HG03175 (cell line): ENCODE measurements at regions not wholly inside any gene's neighbourhood (a gene's known extent, or its start where the extent isn't known, plus 50 kb on each side); places are given as distances from the start of the nearest gene placed in this dataset.
"Not testable (repeated sequence)": the region's sequence is repeated elsewhere in the genome, so short reads cannot be mapped to it uniquely, and the experiment has no call there.

Experiments
- ATAC-seq: cut with Tn5 transposase; IDR thresholded peaks from one replicate; pipeline ENCODE4 v1.9.1; 2021; ENCODE audit warnings: mild to moderate bottlenecking, moderate library complexity; ENCODE audit not compliant: unreplicated experiment

DNA sequence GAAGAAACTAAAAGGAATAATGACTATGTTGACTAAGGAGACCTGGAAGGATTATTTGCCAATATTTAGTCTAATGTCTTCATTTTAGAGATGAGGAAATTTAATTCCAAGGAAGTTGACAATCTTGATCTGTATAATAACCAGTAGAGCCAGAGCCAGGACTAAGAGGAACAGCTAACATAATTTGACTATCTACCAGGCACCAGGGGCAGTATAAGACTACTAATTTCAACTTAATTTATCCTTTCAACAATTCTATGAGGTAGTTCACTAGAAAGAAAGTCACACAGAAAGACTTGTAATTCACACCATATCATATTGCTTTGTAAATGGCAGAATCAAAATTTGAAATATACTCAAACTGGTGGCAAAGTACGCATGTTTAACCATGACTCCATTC, 273.0 kb upstream of the STXBP5 start:
- ATAC-seq, result no peak

DNA sequence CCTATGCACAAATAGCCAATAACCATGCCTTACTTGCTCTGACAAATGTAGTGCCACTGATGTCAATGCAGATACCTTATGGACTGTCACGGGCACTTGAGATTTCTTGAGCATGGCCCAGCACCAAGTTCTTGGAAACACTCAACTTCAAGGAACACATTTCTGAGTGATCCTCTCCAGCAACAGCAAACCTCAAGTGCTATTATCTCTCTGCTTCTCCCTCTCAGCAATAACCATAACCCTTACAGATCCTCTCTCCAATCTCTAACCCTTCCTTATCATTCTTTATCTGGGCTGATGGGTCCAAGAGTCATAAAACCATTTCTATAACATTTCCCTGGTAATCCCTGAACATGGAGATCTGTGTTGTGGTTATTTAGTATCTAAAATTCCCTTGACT, 266.9 kb upstream of the STXBP5 start:
- ATAC-seq, result no peak

DNA sequence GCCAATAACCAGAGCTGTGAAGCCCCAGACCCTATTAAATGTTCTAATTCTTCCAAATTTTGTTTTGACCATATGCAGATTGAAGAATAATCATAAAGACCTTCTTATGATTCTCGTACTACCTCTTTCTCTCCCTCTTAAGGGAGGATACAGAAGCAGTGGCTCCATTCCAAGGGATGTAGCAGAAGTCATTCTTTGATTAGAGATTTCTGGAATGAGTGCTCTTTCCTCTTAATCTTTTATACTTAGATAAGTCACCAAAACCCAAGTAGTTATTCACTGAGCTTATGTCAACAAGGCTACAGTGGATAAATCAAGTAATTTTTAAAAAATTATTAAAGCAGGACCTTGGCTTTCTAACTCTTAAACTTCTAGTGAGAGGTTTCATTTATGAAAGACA, 266.0 kb upstream of the STXBP5 start:
- ATAC-seq, result no peak

DNA sequence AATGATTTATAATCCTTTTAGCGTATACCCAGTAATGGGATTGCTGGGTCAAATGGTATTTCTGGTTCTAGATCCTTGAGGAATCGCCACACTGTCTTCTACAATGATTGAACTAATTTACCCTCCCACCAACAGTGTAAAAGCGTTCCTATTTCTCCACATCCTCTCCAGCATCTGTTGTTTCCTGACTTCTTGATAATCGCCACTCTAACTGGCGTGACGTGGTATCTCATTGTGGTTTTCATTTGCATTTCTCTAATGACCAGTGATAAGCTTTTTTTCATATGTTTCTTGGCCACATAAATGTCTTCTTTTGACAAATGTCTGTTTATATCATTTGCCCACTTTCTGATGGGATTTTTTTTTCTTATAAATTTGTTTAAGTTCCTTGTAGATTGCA, 264.8 kb upstream of the STXBP5 start:
- ATAC-seq, result not testable (repeated sequence)

DNA sequence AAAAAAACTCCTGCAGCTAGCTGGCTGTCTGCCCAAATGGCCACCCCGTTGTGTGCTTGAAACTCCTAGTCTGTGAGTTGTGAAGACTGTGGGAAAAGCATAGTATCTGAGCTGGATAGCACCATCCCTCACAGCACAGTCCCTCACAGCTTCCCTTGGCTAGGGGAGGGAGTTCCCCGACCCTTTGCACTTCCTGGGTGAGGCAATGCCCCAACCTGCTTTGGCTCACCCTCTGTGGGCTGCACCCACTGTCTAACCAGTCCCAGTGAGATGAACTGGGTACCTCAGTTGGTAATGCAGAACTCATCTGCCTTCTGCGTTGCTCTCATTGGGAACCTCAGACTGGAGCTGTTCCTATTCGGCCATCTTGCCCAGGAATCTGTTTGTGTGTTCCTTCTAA, 260.6 kb upstream of the STXBP5 start:
- no peak for ATAC-seq

DNA sequence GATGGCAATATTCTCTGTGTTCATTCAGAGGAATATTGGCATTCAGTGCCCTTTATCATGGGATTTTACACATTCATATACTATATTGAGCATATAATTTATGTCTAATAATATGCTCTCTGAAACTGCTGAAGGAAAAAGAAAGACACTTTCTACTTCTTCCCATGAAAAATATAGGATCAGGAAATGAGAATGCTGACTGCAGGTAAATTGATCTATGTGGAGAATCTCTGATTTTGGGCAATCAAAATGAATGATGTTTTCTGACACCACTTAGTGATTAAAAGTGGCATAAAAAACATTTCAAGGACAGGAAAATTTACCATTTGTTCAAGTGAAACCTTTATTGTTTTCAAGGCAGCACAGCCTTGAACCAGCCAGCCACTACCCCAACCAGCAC, 260.1 kb upstream of the STXBP5 start:
- ATAC-seq, result no peak

DNA sequence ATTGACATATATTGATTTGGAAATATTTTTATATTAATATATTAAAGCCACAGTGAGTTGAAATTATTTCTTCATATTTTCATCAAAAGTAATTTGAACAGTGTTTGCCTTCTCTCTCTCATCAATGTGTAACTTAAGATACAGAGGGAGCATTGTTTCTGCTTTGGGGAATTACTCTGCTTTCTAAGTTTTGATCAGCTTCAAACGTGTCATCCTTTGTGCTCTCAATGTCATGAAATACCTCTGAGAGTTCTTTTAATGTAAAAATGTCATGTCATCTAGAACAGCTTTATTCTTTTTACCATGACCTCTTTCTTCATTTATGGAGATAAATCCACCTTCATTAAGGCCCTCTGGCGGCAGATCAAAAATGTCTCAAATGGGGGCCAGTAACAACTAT, 259.4 kb upstream of the STXBP5 start:
- ATAC-seq, result no peak

DNA sequence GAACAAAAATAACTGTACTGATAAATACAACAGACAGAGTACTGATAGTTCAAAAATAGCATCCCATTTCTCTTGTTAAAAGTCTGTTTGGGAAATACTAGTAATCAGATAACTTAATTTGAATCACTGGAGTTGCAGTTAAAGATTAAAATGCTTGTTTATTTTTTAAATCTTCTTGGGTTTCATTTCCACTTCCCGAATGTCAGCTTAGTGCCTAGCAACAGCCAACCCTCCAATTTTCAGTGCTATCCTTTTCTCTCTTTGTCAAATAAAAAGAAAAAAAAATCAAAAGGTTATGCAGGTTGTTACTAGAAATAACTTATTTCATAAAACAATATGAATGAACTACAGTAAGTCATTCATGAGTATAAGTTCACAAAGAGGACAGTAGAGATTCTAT, 257.7 kb upstream of the STXBP5 start:
- peak; percentile 33 for ATAC-seq

DNA sequence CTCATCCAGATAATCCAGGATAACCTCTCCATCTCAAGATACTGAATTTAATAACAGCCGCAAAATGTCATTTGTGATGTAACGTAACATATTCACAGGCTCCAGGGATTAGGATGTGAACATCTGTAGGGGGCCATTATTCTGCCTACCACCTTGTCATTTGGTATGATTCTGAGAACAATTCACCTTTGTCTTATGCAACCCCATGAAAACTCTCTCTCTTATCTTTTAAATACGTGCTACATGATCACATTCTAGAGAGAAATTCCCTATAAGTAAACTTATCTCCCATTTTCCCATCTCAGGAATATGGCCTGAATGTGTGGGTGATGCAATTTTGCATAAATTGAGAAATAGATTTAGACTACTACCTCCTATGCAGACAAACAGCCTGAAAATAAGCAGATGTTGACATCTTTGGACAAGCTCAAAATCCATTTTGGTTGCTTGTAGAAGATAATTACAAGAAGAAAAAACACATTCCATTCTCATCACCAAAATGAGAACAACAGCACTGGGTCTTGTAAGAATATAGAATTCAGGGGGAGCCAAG, 255.4 kb upstream of the STXBP5 start:
- no peak for ATAC-seq

DNA sequence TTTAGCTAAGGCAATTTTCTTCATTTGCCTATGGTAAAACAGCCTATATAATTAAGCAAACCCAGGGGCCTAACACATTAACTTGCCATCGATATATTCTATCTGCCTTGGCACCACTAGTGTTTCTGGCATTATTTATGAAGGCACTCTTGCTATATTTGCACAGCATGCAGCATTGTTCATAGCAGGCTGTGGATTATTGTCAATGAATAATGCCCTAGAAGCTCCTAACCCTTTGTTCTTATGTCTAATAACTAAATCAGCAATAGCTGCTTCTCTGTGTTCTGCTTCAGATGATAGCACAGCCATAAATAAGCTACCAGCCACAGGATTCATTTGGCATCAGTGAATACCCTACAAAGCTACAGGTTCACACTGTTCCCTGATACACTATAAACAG, 254.8 kb upstream of the STXBP5 start:
- ATAC-seq, result no peak

DNA sequence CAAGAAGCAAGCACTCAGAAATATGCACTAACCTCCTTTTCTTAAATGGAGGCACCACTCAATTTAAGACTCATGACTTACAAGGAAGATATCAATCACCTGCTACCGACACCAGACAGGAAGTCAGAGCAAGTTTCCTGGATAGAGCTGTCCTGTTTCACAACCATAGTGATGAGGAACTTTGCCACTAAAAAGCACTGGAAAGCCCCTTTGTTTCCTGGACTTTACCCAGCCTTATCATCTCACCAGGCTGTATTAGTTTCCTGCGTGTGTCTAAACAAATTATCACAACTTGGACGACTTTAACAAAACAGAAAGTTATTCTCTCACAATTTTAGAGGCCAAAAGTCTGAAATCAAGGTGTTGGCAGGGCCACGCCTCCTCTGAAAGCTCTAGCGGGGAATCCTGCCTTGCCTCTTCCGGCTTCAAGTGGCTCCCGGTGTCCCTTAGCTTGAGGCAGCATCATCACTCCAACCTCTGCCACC, 253.8 kb upstream of the STXBP5 start:
- ATAC-seq, result no peak

DNA sequence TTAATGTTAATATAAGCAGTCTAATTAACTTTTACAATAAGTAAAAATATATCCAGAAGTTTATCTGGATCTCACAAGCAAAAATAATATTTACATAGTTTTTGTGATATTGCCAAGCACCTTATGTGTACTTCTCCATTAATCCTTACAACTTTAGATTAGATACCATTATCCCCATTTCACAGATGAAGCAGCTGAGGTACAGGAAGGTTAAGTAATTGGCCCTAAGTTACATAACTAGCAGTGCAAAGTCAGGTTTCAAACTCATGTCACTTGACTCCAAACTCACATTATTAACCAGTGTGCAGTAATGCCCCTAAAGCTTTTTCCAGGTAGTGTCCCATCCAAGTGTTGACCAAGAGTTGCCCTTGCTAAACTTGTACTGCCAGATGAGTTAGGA, 248.6 kb upstream of the STXBP5 start:
- ATAC-seq, result no peak

DNA sequence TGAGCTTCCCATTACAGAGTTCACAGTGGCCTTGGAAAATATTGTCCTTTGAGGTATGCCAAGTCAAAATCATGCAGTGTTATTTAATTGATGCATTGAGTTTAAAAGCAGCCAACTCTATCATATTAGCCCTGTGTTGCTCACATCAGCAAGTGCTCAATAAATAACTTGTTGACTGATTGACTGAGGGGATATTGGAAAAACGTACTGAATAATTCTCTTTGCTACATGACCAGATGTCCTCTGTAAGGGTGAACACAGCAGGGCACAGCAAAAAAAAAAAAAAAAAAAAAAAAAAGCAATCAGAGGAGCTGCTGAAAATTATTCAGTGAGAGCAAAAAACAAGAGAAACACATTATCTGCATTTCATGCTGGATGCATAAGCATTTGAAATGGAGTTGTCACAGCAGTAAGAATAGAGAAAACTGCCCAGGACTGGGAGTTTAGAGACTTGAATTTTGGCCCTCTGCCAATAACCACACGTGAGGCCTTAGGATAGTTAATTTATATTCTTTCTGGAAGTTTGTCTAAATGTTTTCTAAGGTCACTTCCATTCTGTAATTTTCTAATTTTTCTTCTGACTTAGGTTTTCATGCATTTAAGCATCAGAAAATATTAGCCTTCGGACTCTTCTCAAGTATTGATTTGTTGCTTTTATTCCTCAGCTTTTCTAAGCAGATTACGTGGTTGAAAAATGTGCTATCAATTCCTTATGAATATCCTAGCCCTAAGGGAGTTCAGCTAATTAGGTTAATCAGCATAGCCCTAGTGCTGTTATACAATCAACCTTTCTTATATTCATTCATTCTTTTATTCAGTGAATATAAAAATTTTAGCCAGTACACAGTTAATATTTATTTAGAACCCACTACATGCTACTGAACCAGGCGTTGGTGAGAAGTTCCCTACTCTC, 246.8 kb upstream of the STXBP5 start:
- ATAC-seq, result no peak

DNA sequence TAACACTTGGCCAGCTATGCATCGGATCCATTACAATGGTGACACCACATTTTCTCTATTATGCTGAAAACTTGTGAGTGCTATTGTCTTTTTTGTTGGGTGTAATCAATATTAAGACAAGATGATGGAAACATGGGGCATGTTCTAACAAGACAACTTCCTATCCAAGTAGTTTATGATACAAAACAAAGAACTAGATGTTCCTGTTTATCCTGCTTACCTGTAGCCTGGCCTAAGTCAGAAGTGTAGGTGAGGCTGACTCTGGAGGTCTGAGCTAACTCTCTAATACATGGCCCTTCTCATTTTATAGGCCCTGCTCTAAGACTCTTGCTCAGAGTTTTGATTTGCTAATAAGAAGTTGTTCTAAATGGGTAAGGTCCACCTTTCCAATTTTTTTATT, 242.4 kb upstream of the STXBP5 start:
- no peak for ATAC-seq

DNA sequence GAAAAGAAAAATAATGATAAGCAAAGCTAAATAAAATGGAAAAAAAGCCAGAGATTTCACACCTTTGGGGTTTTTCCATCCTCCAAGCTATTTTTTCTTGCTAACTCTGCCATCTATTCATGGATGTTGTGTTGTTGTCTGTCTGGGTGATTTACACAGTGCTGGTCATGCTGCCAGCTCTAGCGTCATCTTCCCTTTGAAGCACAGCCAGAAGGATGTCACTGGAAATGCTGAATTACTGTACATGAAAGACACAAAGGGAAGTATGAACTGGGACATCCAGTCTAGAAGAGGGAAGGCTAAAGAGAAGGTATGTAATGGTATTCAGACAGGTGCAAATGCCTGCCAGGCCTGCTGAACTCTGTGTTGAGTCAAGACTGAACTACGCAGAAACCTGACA, 241.9 kb upstream of the STXBP5 start:
- ATAC-seq, result no peak

DNA sequence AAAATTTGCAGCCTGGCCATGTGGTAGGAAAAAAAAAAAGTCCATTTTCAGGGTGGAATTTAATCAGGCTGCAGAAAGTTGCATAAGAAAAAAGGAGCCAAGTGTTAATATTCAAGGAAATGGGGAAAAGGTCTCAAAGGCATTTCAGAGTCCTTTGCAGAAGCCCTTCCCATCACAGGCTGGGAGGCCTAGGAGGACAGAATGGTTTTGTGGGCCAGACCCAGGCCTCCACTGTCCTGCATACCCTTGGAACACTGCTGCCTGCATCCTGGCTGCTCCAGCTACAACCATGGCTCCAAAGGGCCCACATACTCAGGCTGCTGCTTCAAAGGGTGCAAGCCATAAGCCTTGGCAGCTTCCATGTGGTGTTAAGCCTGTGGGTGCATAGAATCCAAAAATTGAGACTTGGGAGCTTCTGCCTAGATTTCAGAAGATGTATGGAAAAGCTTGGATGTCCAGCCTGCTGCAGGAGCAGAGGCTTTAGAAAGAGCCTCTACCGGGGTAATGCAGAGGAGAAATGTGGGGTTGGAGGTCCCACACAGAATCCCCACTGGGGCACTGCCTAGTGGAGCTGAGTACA, 239.0 kb upstream of the STXBP5 start:
- ATAC-seq, result no peak

DNA sequence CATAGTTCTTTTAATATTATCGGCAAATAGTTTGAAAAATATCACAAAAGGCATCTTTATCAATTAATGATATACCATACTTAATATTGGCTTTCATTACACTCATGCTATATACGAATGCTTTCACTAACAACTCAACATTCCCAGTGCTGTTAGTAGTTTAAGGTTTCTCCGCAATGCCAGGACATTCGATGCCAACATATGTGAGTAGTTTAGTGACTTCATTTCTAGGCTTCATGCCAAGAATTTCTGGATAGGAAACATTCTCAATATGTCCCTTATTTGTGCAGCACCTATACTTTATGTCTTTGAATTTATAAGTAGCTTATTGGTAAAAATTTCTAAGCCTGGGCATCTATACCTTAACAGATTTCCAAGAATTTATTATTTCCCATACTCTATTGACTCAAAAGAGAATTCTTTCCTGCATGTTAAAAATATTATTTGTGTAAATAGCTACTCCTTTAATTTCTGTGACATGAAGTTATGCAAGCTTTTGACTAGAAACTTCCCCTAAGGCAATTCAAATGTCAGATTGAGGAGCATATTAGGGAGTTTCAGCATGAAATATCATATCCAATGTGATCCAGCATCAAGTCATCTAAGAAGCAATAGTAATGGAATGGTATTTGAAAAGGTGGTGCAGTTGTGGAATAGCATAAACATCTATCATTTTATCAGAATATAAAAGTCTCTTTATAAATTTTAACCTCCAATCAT, 236.0 kb upstream of the STXBP5 start:
- no peak for ATAC-seq

DNA sequence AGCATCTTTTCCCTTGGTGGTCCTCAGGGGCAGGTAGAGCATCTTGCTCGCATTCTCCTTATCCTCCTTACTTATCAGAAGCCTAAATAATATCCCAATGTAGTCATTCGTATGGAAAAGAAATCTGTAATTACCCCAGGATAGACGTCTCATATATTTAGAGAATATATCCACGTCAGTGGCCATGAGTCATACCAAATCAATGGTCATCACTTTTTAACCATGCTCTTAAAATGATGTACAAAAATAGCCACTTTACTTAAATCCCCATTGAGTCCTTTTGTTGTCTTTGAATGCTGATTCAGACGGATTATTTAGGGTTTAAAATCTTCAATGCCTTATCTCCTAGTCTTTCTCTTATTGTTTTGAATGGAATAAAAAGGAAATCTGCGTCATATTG, 231.7 kb upstream of the STXBP5 start:
- ATAC-seq, result no peak

DNA sequence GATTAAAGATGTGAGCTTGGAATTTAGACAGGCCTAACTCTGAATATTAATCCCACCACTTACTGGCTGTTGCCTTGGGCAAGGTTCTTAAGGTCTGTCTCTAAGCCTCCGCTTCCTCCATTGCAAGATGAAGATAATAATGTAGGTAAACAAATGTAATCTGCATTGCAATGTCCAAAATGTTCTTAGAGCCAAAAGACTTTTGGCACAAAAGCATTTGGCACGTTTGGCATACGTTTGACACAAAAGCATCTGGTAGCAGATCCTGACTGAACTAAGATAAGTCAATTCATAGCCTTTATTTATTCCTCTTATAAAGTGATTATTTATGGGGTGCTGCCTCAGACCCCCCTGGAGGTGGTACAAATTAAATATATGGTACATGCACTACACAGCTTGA, 229.9 kb upstream of the STXBP5 start:
- ATAC-seq, result no peak

DNA sequence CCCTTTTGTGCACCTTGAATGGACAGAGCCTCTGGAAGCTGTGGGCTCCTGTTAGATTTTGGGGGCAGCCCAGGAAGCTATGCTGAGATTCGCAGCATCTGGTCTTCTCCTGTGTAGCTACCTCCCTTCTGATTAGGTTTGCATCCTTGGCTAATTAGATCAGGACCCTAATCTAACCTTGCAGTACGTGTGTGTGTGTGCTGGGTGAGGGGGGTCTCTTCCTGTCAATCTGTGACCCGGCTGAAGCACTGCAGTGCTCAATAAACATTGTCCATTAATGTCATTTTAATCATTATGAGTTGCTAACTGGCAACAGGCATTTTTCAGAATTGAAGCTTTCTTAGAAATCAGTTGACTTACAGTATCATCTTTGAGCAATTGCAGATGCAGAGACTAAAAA, 229.1 kb upstream of the STXBP5 start:
- no peak for ATAC-seq

DNA sequence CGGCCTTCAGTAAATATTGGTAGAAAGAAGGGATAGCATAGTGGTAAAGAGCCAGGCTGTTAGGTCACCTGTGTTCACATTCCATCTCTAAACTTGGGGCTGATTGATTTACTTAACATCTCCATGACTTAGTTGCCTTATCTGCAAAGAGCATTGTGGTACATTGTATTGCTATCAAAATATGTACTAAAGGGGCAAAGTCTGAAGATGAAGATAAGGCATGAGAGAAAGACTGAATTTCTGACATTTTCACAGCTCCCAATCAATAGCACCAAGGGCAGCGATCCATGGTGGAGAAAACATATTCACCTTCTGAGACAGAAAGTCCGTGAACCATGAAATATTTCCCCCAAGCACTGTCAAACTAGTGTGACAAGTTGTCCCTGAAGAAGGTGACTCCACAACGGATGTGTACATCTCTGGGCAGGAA, 223.3 kb upstream of the STXBP5 start:
- ATAC-seq, result no peak

DNA sequence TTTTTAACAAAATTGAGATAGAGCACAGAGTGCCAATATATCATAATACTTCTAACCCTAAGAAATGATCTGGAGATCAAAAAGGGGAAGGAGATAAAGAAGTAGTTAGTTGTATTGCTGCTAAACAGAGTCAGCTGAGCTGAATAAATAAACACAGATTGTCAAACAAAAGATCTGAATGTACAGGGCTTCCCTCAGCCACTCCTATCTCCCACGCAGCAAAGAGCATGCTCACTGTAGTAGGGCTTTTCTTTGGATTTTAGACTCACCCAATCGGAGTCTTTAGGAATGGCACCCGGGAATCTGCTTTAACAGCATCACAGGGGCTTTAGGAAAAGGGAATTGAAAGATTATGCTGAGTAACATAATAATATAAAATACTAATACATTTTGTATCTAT, 222.2 kb upstream of the STXBP5 start:
- ATAC-seq, result no peak
